Activated naive CD4-positive, alpha-beta T cell treated with anti-CD3 and anti-CD28 coated beads, Interleukin-2, amount 50 U/mL, for 72 hours (primary cell): ENCODE measurements at regions not wholly inside any gene's neighbourhood (a gene's known extent, or its start where the extent isn't known, plus 50 kb on each side); places are given as distances from the start of the nearest gene placed in this dataset.
"Not testable (repeated sequence)": the region's sequence is repeated elsewhere in the genome, so short reads cannot be mapped to it uniquely, and the experiment has no call there.

ENCODE experiments used
- ATAC-seq, 2 donors: fragments of 150-1000 bp; cut with Tn5 transposase; 2 replicates each; pipeline ENCODE4 v1.10.0; 2021; ENCODE audit warnings: mild to moderate bottlenecking in 2 of 2, moderate library complexity in 2 of 2
- DNase-seq, 2 donors: peaks; one replicate each; pipeline ENCODE4 v3.0.0; 2021 to 2022; ENCODE audit warnings: low spot score in 2 of 2
- H3K27ac Mint-ChIP-seq, 2 donors: one replicate each; pipeline ENCODE4 v1.8.0; 2022; ENCODE audit warnings: mild to moderate bottlenecking in 2 of 2, mixed read lengths in 2 of 2
- H3K36me3 Mint-ChIP-seq, 2 donors: one replicate each; pipeline ENCODE4 v1.8.0; 2022; ENCODE audit warnings: mixed read lengths in 2 of 2
- H3K9me3 Mint-ChIP-seq, 2 donors: one replicate each; pipeline ENCODE4 v1.8.0; 2022; ENCODE audit warnings: mixed read lengths in 2 of 2

DNA sequence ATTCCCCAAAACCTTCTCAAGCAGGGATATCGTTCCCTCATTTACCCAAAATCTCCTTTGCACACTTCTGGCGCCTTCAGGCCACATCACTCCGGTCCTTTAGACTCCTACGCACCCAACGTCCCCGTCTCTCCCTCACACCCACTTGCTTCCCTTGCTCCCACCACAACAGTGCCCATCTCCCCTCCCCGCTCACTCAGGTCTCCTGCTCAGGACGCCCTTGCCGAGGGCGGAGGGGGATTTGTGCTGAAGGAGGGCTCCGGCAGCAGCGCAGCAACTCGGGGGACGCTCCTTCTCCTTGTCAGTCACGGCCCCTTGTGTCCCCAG lies 71.6 kb downstream of the PCMTD2 start:
- H3K36me3 Mint-ChIP-seq, H3K9me3 Mint-ChIP-seq, ATAC-seq, DNase-seq, H3K27ac Mint-ChIP-seq: not testable (repeated sequence)

DNA sequence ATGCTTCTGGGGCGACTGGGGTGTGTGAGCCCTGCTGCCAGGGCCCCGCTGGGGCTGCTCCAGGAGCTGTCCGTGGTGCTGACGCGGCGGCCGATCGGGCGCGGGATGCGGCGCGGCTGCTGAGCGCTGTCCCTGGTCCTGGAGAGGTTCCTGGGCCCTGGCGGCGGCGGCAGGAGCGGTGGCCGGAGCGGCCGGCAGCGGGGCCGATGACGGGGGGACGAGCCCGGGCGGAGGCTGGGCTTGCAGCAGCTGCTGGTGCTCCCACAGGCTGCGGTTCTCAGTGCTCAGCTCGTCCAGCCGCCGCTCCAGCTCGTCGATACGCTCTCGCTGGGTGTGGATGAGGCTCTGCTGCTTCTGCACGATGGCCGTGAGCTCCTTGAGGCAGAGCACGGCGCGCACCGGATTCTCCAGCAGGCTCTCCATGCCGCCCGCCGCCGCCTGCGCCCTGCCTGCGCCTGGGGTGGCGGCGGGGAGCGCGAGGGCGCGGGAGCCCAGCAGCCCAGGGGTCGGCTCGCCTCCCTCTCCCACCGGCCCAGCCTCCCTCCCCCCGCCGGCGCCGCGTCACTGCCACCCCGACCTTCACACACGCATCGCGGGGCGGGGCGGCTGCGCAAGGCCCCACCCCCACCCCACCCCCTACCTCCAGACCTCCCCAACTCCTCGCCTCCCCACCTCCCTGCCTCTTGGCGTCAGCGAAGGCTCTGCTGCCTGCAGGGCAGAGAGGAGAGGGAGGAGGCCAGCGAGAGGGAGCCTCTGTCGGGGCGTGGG lies 72.2 kb downstream of the PCMTD2 start:
- H3K36me3 Mint-ChIP-seq, H3K9me3 Mint-ChIP-seq, H3K27ac Mint-ChIP-seq, DNase-seq: not testable (repeated sequence)
- ATAC-seq: peak; percentile 28 to 95

DNA sequence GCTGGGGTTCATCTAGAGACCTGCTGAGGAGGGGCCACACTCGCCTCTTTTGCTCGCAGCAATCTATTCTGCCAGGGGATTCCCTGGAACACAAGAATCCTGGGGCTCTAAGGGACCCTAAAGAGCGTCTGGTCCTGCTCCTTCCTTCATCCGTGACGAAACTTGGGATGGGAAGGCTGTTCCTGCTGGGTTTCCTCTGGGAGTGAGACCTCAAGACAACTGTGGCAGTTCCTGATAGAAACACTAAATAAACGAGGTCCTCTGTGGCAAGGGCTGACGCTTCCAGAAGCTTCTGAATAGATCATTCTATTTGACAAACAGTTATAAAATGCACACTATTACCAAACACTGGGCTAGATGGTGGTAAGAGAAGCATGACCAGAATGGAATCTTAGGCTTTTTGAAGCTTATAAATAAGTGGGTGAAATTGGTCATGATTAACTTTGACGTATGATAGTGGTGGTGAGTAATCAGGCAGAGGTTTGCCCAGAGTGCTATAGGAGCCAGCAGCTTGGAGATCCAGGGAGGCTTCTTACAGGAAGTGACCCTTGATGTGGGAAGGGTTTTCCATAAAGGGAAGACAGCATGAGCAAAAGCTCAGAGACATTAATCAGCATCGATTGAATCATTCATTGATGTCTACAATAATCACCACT lies 73.2 kb downstream of the PCMTD2 start:
- not testable (repeated sequence) for H3K36me3 Mint-ChIP-seq, H3K27ac Mint-ChIP-seq, H3K9me3 Mint-ChIP-seq, ATAC-seq, DNase-seq

DNA sequence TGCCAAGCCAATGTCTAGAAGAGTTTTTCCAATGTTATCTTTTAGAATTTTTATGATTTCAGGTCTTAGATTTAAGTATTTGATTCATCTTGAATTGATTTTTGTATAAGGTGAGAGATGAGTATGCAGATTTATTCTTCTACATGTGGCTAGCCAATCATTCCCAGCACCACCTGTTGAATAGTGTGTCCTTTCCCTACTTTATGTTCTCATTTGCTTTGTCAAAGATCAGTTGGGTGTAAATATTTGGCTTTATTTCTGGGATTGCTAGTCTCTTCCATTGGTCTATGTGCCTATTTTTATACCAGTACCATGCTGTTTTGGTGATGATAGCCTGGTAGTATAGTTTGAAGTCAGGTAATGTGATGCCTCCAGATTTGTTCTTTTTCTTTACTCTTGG lies 77.1 kb downstream of the PCMTD2 start:
- H3K27ac Mint-ChIP-seq, H3K9me3 Mint-ChIP-seq, ATAC-seq, H3K36me3 Mint-ChIP-seq, DNase-seq: not testable (repeated sequence)
